Stimulated activated CD4-positive, alpha-beta T cell treated with anti-CD3 and anti-CD28 coated beads, TNF-alpha, amount 100 ng/mL, for 24 hours (primary cell): ENCODE measurements at regions not wholly inside any gene's neighbourhood (a gene's known extent, or its start where the extent isn't known, plus 50 kb on each side); places are given as distances from the start of the nearest gene placed in this dataset.
"Not testable (repeated sequence)": the region's sequence is repeated elsewhere in the genome, so short reads cannot be mapped to it uniquely, and the experiment has no call there.

Experiments used
- DNase-seq, 3 experiments: peaks; one replicate each; pipeline ENCODE4 v3.0.0-alpha.2; 2020; ENCODE audit warnings: low read depth in 3 of 3

DNA sequence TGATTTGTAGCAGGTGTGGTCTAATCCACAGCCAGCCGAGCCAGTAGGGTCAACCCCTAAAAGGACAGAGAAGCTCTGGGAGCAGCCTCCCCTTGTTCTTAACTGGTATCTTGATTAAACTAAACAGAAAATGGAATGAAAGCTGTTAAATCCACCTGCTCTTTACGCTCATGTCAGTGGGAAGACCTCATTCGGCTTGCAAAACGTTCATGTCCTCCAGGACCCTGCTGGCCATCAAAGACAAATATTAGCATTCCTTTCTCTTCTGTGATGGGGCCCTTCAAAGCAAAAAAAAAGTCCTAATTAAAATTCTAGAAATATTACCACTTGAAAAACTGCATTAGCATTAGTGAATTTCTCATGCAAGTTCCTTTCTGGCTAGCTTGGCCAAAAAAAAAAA, 355.0 kb downstream of the ANAPC1 start:
- DNase-seq = not testable (repeated sequence)

DNA sequence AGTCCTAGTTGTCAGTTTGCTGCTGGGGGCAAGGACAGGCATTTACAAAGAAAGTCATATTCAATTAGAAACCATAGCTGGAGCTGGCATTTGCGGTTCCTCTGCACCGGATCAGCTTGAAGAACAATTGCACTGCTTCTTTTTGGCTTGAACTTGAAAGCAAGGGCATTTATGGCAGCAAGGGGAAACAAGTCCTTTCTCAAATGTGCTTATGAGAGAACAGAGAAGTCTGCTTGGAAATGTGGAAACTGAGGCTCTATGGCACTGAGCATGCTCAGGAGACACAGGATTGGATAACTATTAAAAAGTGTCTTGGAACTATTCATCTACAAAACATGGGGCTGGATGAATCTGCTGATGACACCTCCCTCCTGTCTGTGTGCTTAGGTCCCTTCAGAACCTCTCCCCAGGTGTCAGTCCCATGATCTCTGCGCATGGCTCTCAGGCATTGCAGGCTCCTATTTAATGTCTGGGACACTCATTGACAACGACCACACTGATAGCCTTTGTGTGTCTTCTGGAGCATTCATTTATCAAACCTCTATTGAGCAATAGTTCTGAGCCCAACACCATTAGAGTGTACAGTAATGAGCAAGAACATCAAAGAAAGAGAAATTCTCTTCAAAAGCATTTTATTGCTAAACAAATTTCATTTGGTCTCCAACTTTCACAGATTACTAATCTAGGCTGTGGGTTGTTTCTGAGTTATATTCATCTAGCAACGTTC, 353.6 kb downstream of the ANAPC1 start:
- not testable (repeated sequence) for DNase-seq

DNA sequence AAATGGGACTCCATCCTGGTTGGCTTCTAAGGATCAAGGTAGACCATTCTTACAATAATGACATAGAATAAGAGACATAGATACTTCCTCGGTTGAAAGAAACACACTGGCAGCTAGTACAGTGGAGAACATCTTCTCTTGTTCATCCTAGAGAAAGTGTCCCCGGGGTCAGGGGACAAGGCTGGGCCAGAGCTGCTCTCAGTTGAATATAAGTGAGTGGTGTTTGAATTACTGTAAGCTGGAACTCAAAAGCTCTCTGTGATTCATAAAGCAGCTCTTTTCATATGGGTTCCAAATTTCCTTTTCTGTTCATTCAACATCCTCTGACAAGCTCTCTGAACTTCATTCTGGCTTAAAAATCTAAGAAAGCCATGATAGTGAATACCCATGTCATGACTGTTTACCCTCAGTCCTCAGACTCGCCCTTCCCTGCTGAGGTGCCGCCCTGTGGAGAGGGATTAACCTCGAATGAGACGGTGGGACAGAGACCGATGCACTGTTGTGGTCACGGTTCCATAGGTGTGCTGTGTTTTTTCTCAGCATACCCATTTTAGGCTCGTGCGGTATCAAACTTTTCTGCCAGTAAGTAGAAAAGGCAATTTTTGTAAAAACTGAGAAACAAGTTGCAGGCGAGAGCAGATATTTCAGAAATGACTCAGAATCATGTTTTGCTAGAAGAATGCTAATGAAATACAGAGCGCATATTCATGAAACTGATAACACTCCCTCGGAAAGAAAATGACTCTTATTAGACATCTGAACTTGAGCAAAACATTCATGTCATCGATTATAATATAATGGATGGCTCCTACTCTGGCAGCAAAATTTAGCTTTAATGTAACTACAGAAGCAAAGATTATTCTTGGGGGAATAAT, 351.1 kb downstream of the ANAPC1 start:
- not testable (repeated sequence) for DNase-seq

DNA sequence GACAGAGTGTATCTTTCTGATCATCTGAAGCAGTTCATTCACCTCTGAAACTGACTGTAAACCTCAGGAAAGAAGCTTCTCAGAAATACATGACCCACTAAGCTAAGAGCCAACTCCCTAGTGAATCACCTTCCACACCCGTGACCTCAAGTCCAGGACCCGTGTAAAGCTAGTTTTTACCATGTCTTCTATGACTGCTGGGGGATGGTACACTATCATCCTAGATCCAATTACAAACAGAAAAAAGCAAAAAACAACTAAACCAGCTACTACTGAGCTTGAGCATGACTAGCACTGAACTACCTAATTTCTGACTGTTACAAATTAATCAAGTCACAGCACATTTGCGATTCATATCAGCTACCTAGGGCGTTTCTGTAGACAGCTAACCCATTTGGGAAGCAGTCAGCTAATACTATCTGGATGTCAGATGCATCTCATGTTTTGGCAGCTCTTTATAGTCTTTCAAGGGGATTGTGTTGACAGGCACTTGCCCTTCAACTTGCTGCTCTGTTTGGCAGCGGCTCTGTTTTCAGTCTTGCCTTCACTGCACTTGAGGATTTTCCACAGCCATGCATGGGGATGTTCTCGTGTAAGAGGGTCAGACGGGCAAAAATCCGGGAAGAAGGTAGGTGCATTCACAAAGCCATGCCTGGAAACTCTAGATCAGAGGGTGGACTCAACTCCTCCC, 350.3 kb downstream of the ANAPC1 start:
- not testable (repeated sequence) for DNase-seq

DNA sequence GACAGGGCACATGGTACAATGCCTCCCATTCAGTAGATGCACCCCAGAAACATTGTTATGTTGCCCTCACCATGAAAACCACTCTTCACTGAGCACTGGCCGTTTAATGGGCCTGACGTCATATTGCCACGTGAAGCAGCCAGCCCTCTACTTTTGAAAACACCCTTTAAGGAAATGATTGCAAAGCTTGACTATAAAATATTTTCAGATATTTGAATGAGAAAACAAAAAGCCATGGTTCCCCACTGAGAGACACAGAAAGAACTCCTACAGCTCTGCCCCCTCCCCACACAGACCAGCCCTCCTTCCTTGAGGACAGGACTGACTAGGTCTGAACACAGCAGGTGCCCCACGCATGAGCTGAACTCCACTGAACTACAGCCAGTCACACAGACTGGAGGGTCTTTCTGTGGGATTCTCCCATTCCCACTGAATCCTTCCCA, 349.1 kb downstream of the ANAPC1 start:
- DNase-seq = no peak

DNA sequence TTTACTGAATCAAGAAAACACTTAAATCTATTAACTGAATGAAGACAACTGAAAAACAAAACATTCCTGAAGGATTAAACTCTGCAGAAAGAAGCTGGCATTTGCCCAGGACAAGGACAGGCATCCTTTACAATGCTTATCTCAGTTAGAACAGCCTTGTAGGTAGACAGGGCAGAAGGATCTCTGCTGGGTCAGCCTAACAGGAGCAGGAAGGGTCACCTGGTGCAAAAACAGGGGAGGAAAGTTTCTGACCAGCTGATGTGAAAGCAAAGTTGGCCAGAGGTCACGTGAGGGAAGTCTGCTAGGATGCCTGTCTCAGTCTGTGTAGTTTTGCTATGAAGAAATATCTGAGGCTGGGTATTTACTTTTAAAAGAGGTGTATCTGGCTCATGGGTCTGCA, 348.6 kb downstream of the ANAPC1 start:
- DNase-seq = no peak

DNA sequence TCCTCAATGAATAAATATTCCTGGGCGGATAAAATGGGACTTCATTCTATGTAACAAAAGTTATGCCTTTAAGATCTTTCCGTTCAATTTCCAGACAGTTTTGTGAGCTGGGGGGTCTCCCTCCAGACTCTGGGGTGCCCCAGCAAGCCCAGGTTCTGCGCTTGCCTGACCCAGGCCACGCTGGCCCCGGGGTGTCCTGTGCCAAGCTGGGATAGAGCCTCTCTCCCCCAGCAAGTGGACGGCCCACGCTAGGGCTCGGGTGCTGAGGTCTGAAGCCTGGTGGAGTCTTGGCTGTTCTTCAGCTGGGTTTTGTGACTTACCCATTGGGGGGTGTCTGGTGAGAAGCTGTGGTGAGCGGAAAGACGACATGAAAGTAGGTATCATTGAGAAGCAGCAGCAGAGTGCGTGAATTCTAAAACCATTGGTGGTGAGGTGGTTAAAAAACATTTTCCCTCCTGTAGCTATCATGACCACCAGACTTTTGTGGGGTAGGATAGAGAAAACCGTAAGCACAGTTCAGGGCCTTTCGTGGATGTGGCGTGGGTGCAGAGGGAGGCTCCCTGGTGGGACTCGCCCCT, 346.8 kb downstream of the ANAPC1 start:
- no peak for DNase-seq

DNA sequence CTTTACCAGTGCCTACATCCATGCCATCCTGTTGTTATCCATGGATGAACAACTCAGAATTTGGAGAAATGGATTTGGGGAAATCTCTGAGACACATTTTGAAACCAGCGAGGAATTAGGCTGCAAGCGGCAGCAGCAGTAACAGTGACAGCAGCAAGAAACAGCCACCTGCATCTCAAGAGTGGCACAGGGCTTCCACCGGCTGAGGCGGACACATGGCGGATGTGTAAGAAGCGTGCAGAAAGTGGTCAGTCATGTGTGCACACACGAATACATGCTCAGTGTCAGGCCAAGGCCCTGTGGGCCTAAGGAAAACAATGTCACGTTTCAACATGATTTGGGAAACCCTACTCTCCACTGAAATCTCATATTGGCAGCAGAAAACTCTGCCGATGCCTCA, 344.0 kb downstream of the ANAPC1 start:
- DNase-seq = not testable (repeated sequence)

DNA sequence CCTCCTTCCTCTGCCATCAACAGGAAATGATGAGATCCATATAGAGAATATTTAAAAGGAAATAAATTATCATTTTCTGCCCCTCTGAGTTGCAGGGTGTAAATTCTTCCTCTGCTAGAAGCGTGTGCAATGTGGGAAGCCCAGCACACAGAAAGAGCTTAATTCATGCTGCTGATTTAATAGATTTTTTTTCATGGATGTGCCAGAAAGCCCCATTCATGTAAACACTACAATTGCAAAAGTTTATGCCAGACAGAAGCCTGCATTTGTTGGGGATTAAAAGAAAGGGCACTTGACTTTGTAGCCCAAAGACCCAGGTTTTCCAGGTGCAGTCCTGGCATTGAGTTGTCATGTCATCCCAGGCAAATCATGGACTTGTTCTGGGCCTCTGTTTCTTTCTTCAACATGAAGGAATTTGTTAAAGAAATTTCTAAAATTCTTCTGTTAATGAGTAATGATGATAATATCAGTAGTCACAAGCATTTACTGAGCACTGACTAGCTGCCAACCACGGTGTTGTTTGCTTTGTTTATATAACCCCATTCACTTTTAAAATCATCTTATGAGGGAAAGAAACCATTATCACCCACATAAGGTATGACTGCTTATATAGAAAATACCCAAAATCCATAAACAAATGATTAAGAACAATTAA, 341.7 kb downstream of the ANAPC1 start:
- not testable (repeated sequence) for DNase-seq

DNA sequence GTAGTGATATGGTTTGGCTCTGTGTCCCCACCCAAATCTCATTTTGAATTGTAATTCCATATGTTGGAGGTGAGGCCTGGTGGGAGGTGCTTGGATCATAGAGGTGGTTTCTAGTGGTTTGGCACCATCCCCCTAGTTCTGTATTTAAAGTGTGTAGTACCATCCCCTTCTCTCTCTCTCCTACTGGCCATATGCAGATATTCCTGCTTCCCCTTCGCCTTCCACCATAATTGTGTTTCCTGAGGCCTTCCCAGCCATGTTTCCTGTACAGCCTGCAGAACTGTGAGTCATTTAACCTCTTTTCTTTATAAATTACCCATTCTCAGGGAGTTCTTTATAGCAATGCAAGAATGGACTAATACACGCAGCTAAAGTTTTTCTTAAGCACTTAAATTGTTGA, 340.0 kb downstream of the ANAPC1 start:
- not testable (repeated sequence) for DNase-seq

DNA sequence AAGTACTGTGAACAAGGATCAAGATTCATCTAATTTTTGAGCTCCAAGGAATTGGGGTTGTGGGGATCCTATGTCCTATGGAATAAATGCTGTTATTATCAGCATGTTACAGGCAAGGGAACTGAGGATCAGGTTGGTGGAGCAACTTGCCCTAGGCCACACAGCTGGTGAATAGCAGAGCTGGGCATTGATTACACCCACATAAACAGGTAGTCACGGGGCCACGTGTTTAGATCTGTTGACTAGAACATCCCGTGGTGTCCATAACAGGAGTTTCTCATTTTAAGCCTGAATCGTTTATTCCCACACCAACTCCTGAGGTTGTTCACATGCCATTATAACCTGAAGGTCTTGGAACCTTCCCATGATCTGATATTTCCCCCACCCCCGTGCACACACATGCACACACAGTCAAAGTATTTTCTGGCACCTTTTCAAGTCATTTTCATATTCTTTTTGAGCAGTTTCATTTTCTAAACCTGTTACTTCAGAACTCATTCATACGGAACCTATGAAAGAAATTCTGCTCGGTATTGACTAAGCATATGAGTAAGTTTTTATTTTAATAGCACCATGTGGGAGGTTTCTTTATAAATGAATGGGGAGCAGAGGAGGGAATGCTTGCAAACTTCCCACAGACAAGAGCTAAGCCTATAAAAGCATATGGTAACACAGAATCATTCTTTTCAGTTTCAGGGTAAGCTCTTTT, 338.1 kb downstream of the ANAPC1 start:
- DNase-seq = not testable (repeated sequence)

DNA sequence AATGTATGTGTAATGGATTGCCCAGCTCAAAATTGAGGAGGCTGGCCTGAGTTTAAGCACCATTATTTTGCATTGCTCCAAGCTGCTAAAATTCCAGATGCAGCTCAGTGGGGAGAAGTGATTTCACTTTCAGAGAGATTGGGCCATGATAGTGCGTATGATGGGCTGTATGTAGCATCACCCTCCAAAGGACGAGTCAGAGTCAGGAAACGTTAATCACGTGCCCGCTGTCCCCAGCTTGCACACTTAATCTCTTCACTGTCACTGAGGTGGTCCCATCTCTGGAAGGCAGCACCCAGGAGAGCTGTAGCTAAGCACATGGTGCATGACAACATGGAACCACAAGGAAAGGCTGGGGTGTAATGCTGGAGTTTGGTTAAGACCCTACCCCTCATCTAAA, 337.4 kb downstream of the ANAPC1 start:
- DNase-seq = not testable (repeated sequence)

DNA sequence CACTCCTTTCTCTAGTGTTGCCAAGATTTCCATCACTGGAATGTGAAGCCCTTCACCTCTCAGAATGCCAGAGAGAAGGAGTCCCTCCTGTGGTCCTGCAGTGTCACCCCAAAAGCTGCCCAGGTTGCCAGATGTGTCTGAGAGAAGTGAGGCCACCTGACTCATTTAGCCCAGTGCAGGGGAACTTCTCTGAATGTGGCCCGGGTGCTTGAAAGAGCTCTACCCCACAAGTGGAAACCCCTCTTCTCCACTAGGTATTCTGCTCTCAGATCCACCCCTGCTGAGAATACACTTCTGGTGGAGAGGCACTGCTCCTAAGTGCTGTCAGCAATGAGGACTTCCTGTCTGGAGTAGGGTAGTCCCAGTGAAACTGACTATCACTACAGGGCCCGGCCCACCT, 334.8 kb downstream of the ANAPC1 start:
- not testable (repeated sequence) for DNase-seq

DNA sequence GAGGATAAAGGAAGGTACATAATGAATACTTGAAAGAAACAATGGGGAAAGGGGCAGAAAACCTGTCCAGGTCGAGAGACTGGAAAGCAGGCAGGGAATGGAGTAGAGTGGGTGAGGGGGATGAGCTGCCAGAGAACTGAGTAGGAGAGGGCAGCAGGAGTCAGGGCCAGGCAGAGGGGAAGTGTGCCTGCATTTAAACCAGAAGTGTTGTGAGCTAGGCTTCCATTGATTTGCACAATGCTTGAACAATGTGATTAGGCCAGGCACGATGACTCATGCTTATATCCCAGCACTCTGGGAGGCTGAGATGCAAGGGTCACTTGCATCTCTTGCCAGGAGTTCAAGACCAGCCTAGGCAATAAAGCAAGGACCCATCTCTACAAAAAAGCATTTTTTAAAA, 332.6 kb downstream of the ANAPC1 start:
- not testable (repeated sequence) for DNase-seq

DNA sequence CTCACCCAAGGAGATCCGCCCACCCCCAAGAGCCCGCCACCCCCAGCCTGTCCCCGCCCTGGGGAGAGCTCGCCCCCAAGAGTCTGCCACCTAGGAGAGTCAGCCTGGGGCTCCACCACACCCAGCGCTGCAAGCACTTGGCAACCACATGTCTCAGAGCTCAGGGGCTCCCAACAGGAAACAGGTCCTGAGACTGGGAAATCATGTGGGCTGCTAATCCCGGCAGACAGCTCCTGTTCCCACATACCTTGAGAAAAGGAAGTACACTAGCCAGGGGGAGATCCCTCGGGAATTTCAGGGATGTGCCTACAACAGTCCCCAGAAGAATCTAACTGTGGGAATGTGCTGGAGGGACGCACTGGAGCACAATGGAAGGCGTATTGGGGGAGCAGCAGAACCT, 331.4 kb downstream of the ANAPC1 start:
- not testable (repeated sequence) for DNase-seq

DNA sequence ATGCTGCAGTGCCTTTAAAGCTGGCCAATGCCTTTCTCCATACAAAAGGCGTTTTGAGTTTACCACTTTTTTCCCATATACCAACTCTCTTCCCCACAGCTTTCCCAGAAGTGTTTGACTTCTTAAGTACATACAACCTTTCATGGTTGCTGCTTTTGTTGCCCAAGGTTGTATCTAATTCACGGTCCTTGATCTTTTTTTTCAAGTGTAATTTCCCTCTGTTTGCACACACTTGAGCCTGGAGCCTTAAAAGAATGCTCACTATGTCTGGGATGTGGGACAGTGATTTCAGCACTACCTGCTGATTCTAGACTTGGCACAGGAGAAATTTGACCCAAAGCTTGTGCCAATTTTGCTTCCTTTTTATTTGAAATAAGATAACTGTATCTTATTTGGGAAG, 324.7 kb downstream of the ANAPC1 start:
- not testable (repeated sequence) for DNase-seq

DNA sequence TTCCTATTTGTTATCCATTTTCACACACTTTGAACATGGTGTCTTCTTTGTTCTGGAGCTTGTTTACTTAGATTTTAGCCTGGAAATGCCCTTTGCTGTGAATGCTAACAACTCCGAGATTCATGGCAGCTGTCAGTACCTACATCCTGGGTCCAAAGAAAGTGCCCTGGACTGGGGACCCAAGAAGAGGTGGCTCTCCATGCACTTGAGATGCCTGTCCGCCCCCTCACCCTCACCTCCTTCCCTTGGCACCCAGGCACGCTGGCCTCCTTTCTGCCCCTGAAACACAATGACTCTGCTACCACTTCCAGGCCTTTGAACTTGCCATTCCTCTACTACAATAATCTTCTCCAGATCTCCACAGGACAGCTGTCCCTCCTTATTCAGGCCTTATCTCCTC, 324.2 kb downstream of the ANAPC1 start:
- DNase-seq = not testable (repeated sequence)

DNA sequence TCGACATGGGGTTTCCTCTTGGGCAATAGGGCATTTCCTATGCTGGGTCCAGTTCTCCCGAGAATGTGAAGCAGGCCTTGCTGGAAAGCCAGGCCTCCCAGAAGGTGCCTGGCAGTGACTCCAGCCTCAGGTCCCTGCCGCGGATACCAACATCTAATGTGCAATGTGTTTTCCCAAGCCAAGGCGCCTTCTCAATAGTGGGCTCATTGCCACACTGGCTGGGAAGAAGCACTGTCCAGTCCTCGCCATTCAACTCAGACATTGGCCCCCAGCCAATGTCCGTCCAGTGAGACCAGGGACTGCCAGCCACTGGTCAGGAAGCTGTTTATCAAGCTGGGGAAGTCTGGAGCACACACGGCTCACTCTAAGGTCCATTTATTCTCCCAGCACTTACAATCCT, 317.9 kb downstream of the ANAPC1 start:
- not testable (repeated sequence) for DNase-seq

DNA sequence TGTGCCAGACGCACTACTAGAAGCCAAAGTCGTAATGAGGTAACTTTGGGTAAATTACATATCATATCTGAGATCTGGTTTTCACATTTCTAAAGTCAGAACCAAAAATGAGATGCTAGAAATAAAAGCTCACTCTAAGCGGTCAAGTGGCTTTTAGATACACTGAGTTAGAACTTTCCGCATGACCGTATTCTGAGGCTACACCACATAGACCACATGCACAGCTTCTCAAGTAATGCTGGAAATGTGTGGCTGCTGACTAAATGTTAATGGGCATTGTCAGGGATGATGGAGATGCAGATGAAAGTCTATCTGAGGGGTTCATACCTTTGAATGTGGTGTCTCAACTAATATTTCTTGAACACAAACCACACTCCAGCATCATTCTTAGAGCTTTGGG, 316.8 kb downstream of the ANAPC1 start:
- not testable (repeated sequence) for DNase-seq

DNA sequence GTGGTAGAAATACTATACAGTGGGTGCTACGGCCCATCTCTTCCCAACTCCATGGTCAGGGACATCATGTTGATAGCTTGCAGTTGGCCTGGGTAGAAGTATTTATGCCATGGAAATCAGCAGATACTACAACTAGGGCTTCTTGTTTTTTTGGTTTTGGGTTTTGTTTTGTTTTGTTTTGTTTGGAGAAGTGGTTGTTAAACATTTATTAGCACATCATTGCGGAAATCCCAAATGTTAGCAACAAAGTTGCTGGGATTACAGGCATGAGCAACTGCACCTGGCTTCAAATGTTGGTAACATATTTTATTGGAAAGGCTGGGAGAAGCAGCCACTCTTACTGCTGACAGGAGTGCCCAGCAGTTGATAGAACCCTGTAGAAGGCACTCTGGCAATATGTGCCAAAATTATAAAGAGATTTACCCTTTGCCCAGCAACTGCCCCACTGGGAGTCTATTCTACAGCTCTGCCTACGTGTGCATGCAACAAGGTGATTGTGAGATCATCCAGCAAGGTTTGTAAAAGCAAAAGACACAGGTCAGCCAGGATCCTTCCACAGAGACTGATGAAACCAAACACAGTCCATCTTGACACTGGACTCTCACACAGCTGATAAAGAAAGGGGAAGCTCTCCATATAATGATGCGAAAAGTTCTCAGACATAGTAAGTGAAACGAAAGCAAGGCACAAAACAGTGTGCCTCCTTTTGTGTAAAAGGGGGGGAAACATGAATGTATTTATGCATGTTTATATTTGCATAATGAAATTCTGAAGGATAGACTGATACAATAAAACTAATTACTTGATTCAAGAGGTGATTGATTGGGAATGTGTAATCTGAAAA, 314.4 kb downstream of the ANAPC1 start:
- DNase-seq = not testable (repeated sequence)
